Lower leg skin (tissue), 3 donors: ENCODE measurements at regions not wholly inside any gene's neighbourhood (a gene's known extent, or its start where the extent isn't known, plus 50 kb on each side); places are given as distances from the start of the nearest gene placed in this dataset.
"Not testable (repeated sequence)": the region's sequence is repeated elsewhere in the genome, so short reads cannot be mapped to it uniquely, and the experiment has no call there.

Experiments
- CTCF ChIP-seq, 3 donors: fragments of 450-650 bp; IDR thresholded peaks; one replicate each; pipeline ENCODE4 v1.5.1; 2016; ENCODE audit warnings: antibody characterized with exemption in 3 of 3, mild to moderate bottlenecking in 3 of 3, moderate library complexity in 2 of 3
- POLR2A ChIP-seq, 2 donors: fragments of 450-650 bp; IDR thresholded peaks; one replicate each; pipeline ENCODE4 v1.6.1; 2016 to 2017; ENCODE audit warnings: antibody characterized with exemption in 2 of 2, mild to moderate bottlenecking in 1 of 2, moderate library complexity in 1 of 2

DNA sequence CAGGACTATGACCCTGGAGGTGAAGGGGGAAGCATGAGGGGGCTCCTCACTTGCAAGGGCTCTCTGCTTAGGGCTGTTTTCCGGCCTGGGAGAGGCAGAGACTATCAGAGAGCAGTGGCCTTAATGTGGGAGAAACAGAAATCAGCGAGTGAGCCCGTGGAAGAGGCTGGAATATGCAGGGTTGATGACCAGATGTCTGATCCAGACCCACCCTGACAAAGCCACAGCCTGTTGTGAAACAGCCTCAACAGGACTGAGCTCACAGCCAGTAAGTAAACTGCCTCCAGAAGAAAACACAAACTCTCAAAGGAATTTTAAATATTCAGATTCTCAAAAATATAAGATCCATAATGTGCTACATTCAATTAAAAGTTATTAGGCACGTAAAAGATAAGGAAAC lies 213.7 kb downstream of the ATP6V0E2 start:
- not testable (repeated sequence) for TF ChIP-seq POLR2A, CTCF (IDR thresholded peaks at IDR 0.05)
